IPS-15b (cell line): ENCODE measurements at regions not wholly inside any gene's neighbourhood (a gene's known extent, or its start where the extent isn't known, plus 50 kb on each side); places are given as distances from the start of the nearest gene placed in this dataset.

Experiments
- H3K27me3 ChIP-seq: one replicate; pipeline ENCODE4 v1.6.1; 2013; ENCODE audit warnings: low read length; ENCODE audit not compliant: control insufficient read depth, insufficient read depth
- H3K36me3 ChIP-seq: one replicate; pipeline ENCODE4 v1.6.1; 2013; ENCODE audit warnings: low read length; ENCODE audit not compliant: control insufficient read depth, insufficient read depth
- H3K4me1 ChIP-seq: one replicate; pipeline ENCODE4 v1.6.1; 2013; ENCODE audit warnings: mild to moderate bottlenecking, low read length; ENCODE audit not compliant: control insufficient read depth, insufficient read depth
- H3K4me3 ChIP-seq: one replicate; pipeline ENCODE4 v1.5.1; 2013; ENCODE audit warnings: low read depth, low read length
- H3K9ac ChIP-seq: one replicate; pipeline ENCODE4 v1.6.1; 2013; ENCODE audit warnings: low read depth, mild to moderate bottlenecking, low read length
- H3K9me3 ChIP-seq: one replicate; pipeline ENCODE4 v1.6.1; 2013; ENCODE audit warnings: mild to moderate bottlenecking, low read length; ENCODE audit not compliant: control insufficient read depth, insufficient read depth

DNA sequence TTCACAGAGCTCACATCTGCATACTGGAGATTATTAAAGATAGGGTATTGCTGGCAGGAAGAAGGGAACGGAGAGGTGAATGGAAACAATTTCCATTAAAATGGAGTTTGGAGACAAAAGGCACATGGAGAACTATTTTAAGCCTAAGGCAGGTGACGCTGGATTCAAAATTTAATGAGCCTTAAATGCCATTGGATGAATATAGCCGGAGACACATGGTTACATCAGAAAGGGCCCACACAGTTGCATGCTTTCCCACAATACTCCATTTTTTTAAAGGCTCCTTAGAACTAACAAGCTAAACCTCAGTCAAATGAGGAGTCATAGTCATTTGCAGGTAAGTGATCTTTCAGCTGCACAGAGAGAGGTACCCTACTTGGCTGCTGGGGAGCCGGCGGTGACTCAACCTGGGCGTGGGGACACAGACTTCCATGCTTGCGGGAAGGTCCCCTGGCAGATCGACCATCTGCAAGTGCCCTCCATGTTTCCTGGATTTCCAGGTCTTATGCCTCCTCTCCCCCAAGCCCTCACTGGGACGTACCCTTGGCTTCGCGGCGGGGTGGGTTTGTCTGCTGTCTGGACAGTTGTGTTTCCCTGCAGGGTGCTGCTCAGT, 259.2 kb downstream of the CBLN1 start:
- Histone ChIP-seq H3K9me3 (no peaks in the 10 kb centered on the region), H3K9ac (no peak overlapping the region), H3K27me3 (no peaks in the 10 kb centered on the region), H3K4me1 (peaks cover 14% of the 10 kb centered on the region), H3K36me3 (no peaks in the 10 kb centered on the region), H3K4me3 (no peak overlapping the region)

GRCh38 chr16:49021136-49021535, 260.5 kb downstream of the CBLN1 start:
- Histone ChIP-seq H3K27me3 (no peaks in the 10 kb centered on the region), H3K4me1 (peaks cover 14% of the 10 kb centered on the region), H3K9ac (no peak overlapping the region), H3K36me3 (no peaks in the 10 kb centered on the region), H3K9me3 (no peaks in the 10 kb centered on the region), H3K4me3 (no peak overlapping the region)

DNA sequence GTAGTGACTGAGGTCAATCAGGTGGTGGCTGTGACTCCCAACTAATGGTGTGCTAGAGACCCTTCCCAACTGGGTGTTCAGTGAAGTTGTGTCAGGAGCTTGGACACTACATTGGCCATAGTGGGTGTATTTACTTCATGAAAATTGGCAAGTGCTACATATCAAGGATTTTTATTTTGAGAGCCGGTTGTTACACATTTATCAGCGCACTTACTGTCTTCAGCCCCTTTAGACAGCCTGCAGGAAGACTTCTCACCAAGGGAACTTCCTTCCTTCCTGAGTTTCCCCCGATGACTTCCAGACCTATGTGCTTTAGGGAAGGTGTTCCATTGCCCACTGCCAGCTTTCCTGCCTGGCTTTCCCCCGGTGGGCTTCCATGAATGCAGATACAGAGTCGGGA, 261.2 kb downstream of the CBLN1 start:
- Histone ChIP-seq H3K36me3 (no peaks in the 10 kb centered on the region), H3K9ac (no peak overlapping the region), H3K4me3 (no peak overlapping the region), H3K27me3 (peaks cover 2% of the 10 kb centered on the region), H3K4me1 (peaks cover 17% of the 10 kb centered on the region), H3K9me3 (no peaks in the 10 kb centered on the region)

DNA sequence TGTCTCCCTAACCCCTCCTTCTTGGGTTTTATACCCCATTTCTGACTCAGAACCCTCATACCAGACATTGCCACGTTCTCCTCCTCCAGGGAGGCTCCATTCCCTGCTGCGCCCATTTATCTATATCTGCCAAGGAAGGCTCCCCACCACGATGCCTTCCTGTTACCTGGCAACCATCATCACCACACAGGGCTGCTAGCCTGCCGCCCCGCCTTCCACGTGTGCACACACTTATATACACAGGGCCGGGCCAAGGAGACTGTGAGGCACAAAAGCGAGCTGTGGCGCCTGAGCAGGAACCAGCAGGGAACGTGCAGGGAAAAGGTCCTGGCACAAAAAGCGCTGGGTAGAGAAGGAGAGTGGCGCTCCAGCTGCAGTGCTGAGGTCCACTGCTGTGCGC, 261.8 kb downstream of the CBLN1 start:
- H3K36me3 ChIP-seq, result no peaks in the 10 kb centered on the region
- no peaks in the 10 kb centered on the region for H3K9me3 ChIP-seq
- no peak overlapping the region for H3K9ac ChIP-seq
- H3K4me3 ChIP-seq, result no peak overlapping the region
- peaks cover 17% of the 10 kb centered on the region for H3K4me1 ChIP-seq
- H3K27me3 ChIP-seq, result peaks cover 2% of the 10 kb centered on the region

DNA sequence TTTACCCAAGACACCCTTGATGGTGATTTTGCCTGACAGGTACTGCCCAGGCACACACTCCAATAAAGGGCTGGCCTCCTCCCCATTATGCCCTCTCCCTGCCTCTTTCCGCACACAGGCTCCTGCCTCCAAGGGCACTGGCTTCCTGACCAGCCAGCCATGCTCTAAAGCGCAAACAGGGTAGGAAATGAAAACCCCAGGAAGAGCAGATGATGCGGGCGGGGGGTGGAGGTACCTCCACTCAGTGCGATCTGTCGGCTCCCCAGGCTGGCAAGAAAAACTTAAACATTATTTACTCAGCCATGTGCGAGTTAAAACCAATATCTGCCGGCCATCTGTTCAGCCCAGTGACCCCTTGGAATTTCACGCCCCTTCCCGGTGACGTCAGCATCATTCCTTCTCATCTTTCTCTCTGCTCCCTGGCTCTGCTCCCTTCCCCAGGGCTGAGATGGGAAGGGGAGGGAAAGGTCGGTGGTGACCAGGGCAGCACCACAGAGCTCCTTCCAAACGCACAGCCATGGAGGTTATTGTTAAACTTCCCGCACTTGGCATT, 262.5 kb downstream of the CBLN1 start:
- H3K27me3 ChIP-seq, result peaks cover 8% of the 10 kb centered on the region
- H3K9me3 ChIP-seq, result no peaks in the 10 kb centered on the region
- no peak overlapping the region for H3K9ac ChIP-seq
- peaks cover 17% of the 10 kb centered on the region for H3K4me1 ChIP-seq
- no peak overlapping the region for H3K4me3 ChIP-seq
- H3K36me3 ChIP-seq, result no peaks in the 10 kb centered on the region

DNA sequence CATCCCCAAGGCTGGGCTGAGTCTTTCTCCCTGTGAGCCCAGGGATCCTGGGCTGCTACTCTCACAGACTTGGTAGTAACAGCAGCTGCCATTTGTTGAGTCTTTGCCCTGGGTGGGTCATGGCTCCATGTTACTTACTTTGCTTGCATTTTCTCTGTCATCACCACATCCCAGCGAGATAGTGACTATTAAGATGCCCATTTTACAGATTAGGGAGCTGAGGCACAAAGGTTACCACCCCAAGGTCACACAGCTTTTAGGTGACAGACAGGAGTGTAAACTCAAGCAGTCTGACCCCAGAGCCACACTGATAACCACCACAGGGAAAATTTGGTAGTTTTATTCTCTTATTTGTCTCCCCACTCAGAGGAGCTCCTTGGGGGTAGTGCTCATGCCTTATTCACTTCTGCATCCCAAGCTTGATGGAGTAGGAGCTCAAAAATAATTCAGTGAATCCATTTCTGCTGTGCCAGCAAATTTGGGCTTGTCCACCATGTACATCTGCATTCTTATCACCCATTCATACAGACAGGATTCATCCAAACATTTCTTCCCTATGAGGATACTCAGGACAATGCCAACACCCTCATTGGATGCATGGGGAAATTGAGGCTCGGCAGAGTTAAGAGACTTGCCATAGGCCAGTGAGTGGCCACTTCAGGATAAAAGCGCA, 263.2 kb downstream of the CBLN1 start:
- H3K4me3 ChIP-seq, result no peak overlapping the region
- peaks cover 8% of the 10 kb centered on the region for H3K27me3 ChIP-seq
- H3K9ac ChIP-seq, result no peak overlapping the region
- peaks cover 17% of the 10 kb centered on the region for H3K4me1 ChIP-seq
- no peaks in the 10 kb centered on the region for H3K36me3 ChIP-seq
- no peaks in the 10 kb centered on the region for H3K9me3 ChIP-seq

DNA sequence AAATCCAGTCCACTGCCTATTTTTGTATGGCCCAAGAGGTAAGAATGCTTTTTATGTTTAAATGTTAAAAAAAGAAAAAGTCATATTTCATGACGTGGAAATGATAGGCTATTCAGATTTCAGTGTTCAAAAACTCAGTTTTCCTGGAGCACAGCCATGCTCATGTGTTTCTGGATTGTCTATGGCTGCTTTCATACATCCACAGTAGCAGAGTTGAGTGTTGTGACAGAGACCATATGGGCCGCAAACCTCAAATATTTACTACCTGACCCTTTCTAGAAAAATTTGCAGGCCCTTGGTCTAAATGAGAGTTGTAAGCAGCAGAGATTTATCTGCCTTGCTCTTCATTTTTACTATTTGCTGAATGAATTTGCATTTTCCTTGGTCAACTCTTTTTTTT, 264.1 kb downstream of the CBLN1 start:
- Histone ChIP-seq H3K27me3 (peaks cover 8% of the 10 kb centered on the region), H3K36me3 (no peaks in the 10 kb centered on the region), H3K9me3 (no peaks in the 10 kb centered on the region), H3K9ac (no peak overlapping the region), H3K4me1 (peaks cover 13% of the 10 kb centered on the region), H3K4me3 (no peak overlapping the region)

- Histone ChIP-seq H3K4me1 (peaks cover 8% of the 10 kb centered on the region), H3K9ac (no peak overlapping the region), H3K27me3 (peaks cover 8% of the 10 kb centered on the region), H3K36me3 (no peaks in the 10 kb centered on the region), H3K4me3 (no peak overlapping the region), H3K9me3 (no peaks in the 10 kb centered on the region)
These were observed 265.2 kb downstream of the CBLN1 start for GRCh38 chr16:49016461-49016860.

- Histone ChIP-seq H3K9me3 (no peaks in the 10 kb centered on the region), H3K4me1 (peaks cover 3% of the 10 kb centered on the region), H3K9ac (no peak overlapping the region), H3K27me3 (peaks cover 8% of the 10 kb centered on the region), H3K36me3 (no peaks in the 10 kb centered on the region), H3K4me3 (no peak overlapping the region)
These were observed 266.4 kb downstream of the CBLN1 start for GRCh38 chr16:49015225-49015592.

- no peaks in the 10 kb centered on the region for H3K36me3 ChIP-seq
- H3K9ac ChIP-seq, result no peak overlapping the region
- H3K27me3 ChIP-seq, result peaks cover 8% of the 10 kb centered on the region
- H3K4me3 ChIP-seq, result no peak overlapping the region
- peaks cover 3% of the 10 kb centered on the region for H3K4me1 ChIP-seq
- H3K9me3 ChIP-seq, result no peaks in the 10 kb centered on the region
These were observed 267.1 kb downstream of the CBLN1 start for GRCh38 chr16:49014277-49015224.

- Histone ChIP-seq H3K4me1 (peaks cover 3% of the 10 kb centered on the region), H3K9ac (no peak overlapping the region), H3K27me3 (peaks cover 8% of the 10 kb centered on the region), H3K4me3 (no peak overlapping the region), H3K9me3 (no peaks in the 10 kb centered on the region), H3K36me3 (no peaks in the 10 kb centered on the region)
These were observed 267.9 kb downstream of the CBLN1 start for GRCh38 chr16:49013727-49014080.
